HL-60 (cell line): ENCODE measurements at regions not wholly inside any gene's neighbourhood (a gene's known extent, or its start where the extent isn't known, plus 50 kb on each side); places are given as distances from the start of the nearest gene placed in this dataset.

ENCODE experiments used
- DNase-seq, 2 experiments: peaks; one replicate each; pipeline ENCODE4 v3.0.0-alpha.2; 2010 to 2020; ENCODE audit warnings: low read depth in 1 of 2, low spot score in 1 of 2
- H3K27ac ChIP-seq: fragments of 250-450 bp; sonication (Bioruptor Pico); replicated peaks from 2 replicates; pipeline ENCODE4 v1.5.1; 2020; ENCODE audit warnings: mild to moderate bottlenecking, moderate library complexity
- H3K27me3 ChIP-seq: fragments of 250-450 bp; sonication (Bioruptor Pico); 2 replicates; pipeline ENCODE4 v1.5.1; 2021; ENCODE audit warnings: mild to moderate bottlenecking, moderate library complexity; ENCODE audit not compliant: insufficient read depth, poor library complexity, severe bottlenecking
- H3K4me3 ChIP-seq: replicated peaks from 2 replicates; pipeline ENCODE4 v1.5.1; 2011; ENCODE audit warnings: mild to moderate bottlenecking, control low read depth, low read length; ENCODE audit not compliant: insufficient read depth
- CTCF ChIP-seq: IDR thresholded peaks from one replicate; pipeline ENCODE4 v1.5.1; 2011; ENCODE audit warnings: low read length, control low read depth, inconsistent platforms; ENCODE audit not compliant: insufficient read depth
- GABPA ChIP-seq: IDR thresholded peaks from 2 replicates; pipeline ENCODE4 v1.6.1; 2012; ENCODE audit warnings: low read depth
- POLR2AphosphoS5 ChIP-seq: IDR thresholded peaks from 2 replicates; pipeline ENCODE4 v1.6.1; 2012; ENCODE audit warnings: low read depth
- SPI1 ChIP-seq: IDR thresholded peaks from 2 replicates; pipeline ENCODE4 v1.6.1; 2012; ENCODE audit warnings: low read depth, mild to moderate bottlenecking, borderline replicate concordance
- TF ChIP-seq, protein P1 (sequence below): IDR thresholded peaks from 2 replicates; pipeline ENCODE4 v1.6.1; 2012; ENCODE audit warnings: low read depth; ENCODE audit not compliant: insufficient replicate concordance

GRCh38 chr13:106348075-106348840 lies 187.2 kb downstream of the EFNB2 start:
- TF ChIP-seq SPI1 (no peak), GABPA (no peak), CTCF (no peak), POLR2AphosphoS5 (no peak)
- TF ChIP-seq, protein P1, sequence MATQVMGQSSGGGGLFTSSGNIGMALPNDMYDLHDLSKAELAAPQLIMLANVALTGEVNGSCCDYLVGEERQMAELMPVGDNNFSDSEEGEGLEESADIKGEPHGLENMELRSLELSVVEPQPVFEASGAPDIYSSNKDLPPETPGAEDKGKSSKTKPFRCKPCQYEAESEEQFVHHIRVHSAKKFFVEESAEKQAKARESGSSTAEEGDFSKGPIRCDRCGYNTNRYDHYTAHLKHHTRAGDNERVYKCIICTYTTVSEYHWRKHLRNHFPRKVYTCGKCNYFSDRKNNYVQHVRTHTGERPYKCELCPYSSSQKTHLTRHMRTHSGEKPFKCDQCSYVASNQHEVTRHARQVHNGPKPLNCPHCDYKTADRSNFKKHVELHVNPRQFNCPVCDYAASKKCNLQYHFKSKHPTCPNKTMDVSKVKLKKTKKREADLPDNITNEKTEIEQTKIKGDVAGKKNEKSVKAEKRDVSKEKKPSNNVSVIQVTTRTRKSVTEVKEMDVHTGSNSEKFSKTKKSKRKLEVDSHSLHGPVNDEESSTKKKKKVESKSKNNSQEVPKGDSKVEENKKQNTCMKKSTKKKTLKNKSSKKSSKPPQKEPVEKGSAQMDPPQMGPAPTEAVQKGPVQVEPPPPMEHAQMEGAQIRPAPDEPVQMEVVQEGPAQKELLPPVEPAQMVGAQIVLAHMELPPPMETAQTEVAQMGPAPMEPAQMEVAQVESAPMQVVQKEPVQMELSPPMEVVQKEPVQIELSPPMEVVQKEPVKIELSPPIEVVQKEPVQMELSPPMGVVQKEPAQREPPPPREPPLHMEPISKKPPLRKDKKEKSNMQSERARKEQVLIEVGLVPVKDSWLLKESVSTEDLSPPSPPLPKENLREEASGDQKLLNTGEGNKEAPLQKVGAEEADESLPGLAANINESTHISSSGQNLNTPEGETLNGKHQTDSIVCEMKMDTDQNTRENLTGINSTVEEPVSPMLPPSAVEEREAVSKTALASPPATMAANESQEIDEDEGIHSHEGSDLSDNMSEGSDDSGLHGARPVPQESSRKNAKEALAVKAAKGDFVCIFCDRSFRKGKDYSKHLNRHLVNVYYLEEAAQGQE, result no peak
- no peak for DNase-seq
- H3K4me3 ChIP-seq, result no peak overlapping the region
- peaks cover 35% of the 10 kb centered on the region for H3K27me3 ChIP-seq
- H3K27ac ChIP-seq, result no peak overlapping the region

GRCh38 chr13:106344342-106344741 lies 191.1 kb downstream of the EFNB2 start:
- TF ChIP-seq CTCF (no peak), GABPA (no peak), POLR2AphosphoS5 (no peak), SPI1 (no peak)
- TF ChIP-seq, protein P1, result no peak
- DNase-seq, result no peak
- H3K4me3 ChIP-seq, result no peak overlapping the region
- no peak overlapping the region for H3K27ac ChIP-seq
- H3K27me3 ChIP-seq, result peaks cover 21% of the 10 kb centered on the region

- Histone ChIP-seq H3K27ac (no peak overlapping the region), H3K27me3 (peaks cover 16% of the 10 kb centered on the region), H3K4me3 (no peak overlapping the region)
- no peak for DNase-seq
- TF ChIP-seq CTCF, result no peak
- no peak for TF ChIP-seq SPI1
- TF ChIP-seq GABPA, result no peak
- TF ChIP-seq POLR2AphosphoS5, result no peak
- TF ChIP-seq, protein P1, result no peak
Observed at GRCh38 chr13:106343836-106344235, 191.6 kb downstream of the EFNB2 start.
